ENCODE measurements at regions not wholly inside any gene's neighbourhood (a gene's known extent, or its start where the extent isn't known, plus 50 kb on each side); places are given as distances from the start of the nearest gene placed in this dataset.

GRCh38 chr20:20992686-20993360, 113.3 kb downstream of the LINC00237 start:
- DNase-seq (ENCODE audit: low spot score) = no peak

DNA sequence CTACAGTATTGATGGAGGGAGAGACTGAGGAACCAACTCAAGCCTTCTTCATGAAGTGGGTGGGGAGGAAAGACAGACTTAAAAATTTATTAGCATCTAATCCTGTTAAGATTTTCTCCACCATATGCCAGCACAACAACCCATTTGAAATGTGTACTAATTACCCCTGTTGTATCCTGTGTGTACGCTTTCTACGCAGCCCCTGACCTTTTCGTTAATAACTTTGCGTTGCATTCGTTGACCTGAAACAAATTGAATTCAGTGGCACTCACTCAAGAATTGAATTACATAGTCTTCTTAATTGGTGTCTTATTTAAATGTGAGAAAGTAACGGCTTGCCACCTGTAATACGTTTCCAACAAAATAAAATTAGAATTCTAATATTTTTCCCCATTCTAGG, 113.9 kb downstream of the LINC00237 start:
- DNase-seq (ENCODE audit: low spot score) = no peak

- no peak for DNase-seq (ENCODE audit: low spot score)
Observed at GRCh38 chr20:20989081-20989480, 117.1 kb downstream of the LINC00237 start.

DNA sequence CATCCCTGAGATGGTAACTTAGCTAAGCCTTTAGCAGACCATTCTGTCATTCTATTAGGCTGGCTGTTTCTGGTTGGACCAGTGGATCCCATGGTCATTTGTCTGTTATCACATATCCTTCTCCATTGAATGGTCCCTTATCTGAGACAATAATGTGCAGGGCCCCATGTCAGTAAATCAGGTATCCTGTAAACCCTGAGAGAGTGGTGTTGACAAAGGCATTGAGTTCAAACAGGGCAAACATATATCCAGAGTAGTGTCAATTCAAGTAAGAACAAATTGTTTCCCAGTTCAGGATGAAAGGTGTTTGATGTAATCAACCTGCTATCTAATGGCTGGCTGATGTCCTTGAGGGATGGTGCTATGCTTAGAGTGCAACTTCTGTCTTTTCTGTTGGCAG, 126.2 kb downstream of the LINC00237 start:
- DNase-seq (ENCODE audit: low spot score) = no peak

- DNase-seq (ENCODE audit: low spot score) = no peak
Observed at GRCh38 chr20:20977786-20978185, 128.4 kb downstream of the LINC00237 start.

DNA sequence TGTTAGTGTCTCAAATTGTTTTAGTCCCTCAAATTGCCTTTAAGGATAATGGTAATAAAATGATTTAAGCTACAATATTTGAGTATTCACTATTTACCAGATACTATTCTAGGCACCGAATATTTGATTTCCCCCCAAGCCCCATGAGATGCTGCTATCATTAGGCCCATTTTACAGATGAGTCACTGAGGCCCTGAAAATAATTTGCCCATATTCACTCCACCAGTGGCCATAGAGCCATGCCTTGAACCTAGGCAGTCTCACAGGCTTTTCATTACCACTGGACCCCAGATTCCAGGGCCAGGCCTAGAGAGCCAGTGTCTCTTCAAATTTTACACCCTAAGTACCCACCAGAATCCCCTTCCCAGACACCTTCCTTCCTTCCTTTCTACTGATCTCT, 133.7 kb downstream of the LINC00237 start:
- no peak for DNase-seq (ENCODE audit: low spot score)

DNA sequence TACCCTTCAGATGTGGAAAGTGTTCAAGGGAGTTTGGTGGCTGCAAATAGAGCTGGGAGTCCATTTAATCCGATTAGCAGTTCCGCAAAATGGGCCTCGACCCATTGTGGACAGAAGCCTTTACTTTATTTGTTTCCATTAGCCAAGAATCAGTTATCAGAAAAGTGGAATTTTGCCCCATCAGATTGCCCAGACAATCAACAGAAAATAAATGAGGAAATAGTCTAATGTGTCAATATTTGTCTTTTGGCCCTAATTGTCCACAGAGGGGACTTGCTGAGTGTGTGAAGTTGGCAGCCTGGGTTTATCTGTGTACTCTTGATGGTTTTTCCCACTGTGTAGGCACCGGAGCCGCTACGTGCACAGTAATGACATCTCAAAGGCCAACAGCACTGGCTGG, 134.3 kb downstream of the LINC00237 start:
- no peak for DNase-seq (ENCODE audit: low spot score)

DNA sequence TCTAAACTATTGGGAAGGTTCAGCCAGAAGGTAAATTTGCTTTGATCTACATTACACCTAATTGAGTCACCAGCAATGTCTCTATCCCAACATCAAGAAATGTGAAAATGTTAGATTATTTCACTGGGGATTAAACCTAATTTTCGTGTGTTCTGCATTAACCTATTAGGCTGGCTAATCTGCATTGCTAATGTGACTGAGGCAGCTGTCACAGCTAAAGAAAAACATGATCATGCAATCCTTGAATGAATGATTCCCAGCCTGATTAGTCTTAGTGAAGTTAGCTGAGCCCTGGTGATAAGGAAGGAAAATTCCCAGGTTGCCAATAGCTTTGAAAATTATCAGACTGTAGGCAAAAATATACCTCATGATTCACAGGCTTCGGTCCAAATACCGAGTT, 135.3 kb downstream of the LINC00237 start:
- DNase-seq (ENCODE audit: low spot score) = no peak

DNA sequence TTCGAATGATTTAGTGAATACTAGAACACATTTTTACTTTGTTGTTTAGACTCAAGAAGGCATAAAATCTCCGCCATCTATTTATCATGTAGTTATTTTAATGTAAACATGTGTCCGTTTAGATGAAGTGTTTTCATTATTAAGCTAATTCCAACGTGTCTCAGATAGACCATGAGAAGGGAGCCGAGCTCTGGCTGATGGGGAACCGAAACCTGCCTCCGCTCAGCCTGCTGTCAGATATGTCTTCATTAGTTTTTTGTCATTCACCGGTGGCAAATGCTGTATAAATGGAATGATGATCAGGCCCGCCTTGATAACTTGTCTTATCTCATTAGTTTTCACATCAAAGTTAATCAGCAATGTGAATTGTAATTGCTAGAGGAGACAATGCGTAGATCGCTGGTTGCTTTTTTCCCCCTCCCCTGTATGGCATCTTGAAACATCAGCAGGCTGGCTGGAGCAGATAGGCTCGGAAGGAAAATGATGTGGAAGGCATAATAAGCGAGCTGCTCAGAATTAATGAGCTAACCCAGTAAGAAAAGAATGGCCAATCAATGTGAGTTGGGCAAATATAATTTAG, 136.4 kb downstream of the LINC00237 start:
- DNase-seq (ENCODE audit: low spot score) = no peak

DNA sequence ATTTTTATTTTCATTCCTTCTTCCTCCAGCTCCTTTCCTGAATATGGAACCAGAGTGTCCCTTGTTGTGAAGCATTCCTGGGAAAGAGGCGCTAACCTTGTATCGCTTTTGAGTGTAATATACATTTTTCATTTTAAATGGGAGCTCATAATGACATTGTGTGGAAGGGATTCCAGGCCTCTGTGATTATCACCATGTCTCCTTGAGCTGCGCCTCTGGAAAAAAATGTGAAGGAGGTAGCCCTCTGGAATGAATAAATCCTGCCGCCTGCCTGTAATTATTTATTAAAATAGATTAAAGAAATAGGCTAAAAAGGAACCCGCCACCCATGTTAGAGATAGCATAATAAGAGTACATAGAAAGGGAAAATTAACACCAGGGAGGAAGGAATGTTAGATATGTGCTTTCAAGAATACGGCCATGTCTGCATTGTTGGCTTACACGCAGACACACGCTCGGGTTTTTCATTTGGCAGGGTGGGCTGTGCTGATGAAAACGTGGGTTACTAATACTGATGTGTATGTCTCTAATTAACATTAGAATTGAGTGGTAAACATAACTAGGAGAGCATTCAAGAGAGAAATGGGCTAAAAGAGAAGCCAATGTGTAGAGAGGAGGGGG, 138.5 kb downstream of the LINC00237 start:
- DNase-seq (ENCODE audit: low spot score) = no peak

GRCh38 chr20:20966171-20966570, 140.0 kb downstream of the LINC00237 start:
- no peak for DNase-seq (ENCODE audit: low spot score)

GRCh38 chr20:20959031-20959755, 147.0 kb downstream of the LINC00237 start:
- no peak for DNase-seq (ENCODE audit: low spot score)

DNA sequence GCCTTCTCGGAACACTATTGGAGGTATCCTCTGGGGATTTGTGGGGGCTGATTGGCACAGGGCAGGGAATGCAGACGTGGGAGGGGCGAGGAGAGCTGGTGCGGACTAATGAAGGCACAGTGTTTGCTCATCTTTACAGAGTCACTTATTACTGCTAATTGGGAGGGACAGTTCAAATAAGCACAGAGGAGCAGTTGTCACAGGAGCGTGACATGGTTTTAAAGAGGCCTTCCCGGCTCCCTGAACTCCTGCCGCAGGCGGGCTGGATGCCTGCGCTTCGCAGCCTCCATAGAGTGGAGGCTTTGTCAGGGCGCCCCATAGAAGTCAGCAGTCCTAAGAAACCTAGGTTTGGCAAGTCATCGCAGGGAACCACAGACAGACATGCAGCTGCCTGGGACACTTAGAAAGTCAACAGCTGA, 149.6 kb downstream of the LINC00237 start:
- DNase-seq (ENCODE audit: low spot score) = peak; percentile 89

- no peak for DNase-seq (ENCODE audit: low spot score)
Observed at GRCh38 chr20:20955892-20956291, 150.3 kb downstream of the LINC00237 start.

- no peak for DNase-seq (ENCODE audit: low spot score)
Observed at GRCh38 chr20:20953738-20954618, 152.2 kb downstream of the LINC00237 start.

DNA sequence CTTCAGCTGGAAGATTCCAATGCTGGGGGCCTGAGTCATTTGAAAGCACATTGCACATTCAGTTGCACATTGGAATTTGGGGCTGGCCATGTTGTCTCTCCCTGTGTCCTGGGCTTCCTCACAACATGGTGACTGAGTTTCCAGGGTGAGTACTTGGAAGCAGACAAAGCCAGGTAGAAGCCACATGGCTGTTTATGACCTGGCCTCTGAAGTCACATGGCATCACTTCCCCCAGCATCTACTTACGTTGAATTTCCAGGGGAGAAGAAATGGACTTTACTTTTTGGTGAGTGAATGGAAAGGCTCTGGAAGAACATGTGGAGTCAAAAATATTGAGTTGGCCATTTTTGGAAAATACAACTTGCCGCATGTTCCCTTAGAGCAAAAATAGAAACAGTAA, 155.5 kb downstream of the LINC00237 start:
- no peak for DNase-seq (ENCODE audit: low spot score)

DNA sequence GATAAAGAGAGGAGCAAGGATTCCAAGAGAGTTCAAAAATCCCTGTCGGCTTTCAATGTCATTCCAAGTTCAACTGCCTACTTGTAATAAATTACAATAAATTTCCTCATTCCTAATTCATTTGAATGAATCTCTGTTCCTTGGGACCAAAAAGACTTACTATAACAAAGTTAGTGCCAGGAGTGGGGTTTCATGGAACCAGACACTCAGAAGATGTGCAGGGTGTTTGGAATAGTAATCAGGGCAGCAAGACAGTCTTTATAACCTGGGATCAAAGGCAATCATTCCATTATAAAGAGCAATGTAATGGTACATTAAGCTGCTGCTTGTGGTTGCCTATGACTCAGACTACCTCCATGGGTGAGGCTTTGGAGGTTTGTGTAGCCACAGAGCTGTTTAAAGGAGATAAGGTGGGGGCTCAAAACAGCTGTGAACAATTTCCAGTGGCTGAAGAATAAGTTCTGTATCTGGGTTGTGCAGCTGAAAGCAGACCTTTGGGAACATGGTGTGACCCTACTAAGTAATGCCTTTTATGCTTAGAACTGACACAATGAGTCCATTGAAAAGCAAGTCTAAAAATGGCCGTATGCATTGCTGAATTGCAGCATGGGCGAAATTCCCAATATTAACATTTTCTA, 159.9 kb downstream of the LINC00237 start:
- no peak for DNase-seq (ENCODE audit: low spot score)

DNA sequence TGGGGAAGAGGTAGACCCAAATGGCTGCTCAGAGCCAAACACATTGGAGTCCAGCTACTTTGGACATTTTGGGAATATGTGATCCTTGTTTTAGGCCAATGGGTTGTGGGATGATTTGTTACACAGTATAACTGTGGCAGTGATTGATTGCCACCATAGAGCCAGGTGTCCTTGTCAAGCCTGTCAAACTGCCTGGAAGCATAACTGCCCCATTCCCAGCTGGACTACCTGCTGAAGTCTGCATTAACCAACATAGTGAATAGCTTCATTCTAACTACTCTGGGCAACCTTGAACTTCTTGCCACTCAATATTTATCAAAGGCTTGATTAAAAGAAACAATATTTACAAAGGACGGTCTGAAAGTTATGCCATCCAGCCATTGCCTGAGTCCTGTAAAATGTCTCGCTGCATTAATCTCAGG, 164.7 kb downstream of the LINC00237 start:
- DNase-seq (ENCODE audit: low spot score) = no peak

- no peak for DNase-seq (ENCODE audit: low spot score)
Observed at GRCh38 chr20:20939006-20939405, 167.2 kb downstream of the LINC00237 start.

- DNase-seq (ENCODE audit: low spot score) = no peak
Observed at GRCh38 chr20:20938599-20938998, 167.6 kb downstream of the LINC00237 start.

GRCh38 chr20:20938131-20938530, 168.0 kb downstream of the LINC00237 start:
- DNase-seq (ENCODE audit: low spot score) = no peak
